Right lung (tissue), 2 donors: ENCODE measurements at regions not wholly inside any gene's neighbourhood (a gene's known extent, or its start where the extent isn't known, plus 50 kb on each side); places are given as distances from the start of the nearest gene placed in this dataset.
"Not testable (repeated sequence)": the region's sequence is repeated elsewhere in the genome, so short reads cannot be mapped to it uniquely, and the experiment has no call there.

Experiments
- DNase-seq, 2 donors: peaks; one replicate each; pipeline ENCODE4 v3.0.0-alpha.2; 2013

DNA sequence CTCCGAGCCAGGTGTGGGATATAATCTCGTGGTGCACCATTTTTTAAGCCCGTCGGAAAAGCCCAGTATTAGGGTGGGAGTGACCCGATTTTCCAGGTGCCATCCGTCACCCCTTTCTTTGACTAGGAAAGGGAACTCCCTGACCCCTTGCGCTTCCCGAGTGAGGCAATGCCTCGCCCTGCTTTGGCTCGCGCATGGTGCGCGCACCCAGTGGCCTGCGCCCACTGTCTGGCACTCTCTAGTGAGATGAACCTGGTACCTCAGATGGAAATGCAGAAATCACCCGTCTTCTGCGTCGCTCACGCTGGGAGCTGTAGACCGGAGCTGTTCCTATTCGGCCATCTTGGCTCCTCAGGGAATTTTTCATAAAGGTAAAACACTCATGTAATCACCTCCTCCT, 63.9 kb downstream of the RWDD3 start:
- not testable (repeated sequence) for DNase-seq

DNA sequence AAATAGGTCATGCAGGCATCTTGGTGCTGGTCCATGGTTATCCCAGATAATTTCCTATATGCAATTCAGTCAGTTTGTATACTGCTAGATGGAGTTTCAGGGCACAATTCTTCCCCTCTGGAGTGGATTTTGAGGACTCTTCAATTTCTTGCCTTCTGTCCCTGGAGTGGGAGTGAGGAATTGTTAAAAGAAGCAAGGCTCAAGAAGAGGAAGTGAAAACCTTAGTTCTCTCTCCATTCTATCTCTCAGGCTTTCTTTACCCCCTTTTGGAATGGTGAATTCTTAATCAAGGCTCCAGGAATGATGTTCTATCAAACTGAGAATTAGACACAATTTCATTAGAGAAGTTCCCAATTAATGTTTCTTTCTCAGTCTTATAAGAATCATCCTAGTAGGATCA, 67.1 kb downstream of the RWDD3 start:
- DNase-seq = no peak

GRCh38 chr1:95301614-95302013, 67.6 kb downstream of the RWDD3 start:
- DNase-seq = no peak

DNA sequence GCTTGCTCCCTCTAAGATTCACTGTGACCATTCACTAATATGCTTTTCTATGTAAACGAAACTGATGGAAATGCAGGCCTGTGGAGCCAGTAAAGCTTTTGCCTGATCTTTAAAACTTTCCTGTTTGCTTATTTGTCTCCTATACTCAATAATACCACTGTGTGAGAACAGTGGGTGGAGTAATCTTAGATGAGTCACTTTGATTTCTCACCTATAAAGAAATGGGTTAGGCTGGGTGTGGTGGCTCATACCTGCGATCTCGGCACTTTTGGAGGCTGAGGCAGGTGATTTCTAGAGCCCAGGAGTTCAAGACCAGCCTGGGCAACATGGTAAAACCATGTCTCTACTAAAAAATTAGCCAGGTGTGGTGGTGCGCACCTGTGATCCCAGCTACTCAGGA, 70.8 kb downstream of the RWDD3 start:
- no peak for DNase-seq

GRCh38 chr1:95308276-95309030, 74.4 kb downstream of the RWDD3 start:
- no peak for DNase-seq

GRCh38 chr1:95309031-95309471, 75.0 kb downstream of the RWDD3 start:
- DNase-seq = peak in 1 of 2 donors; percentile 24

GRCh38 chr1:95311014-95311413, 77.0 kb downstream of the RWDD3 start:
- no peak for DNase-seq

GRCh38 chr1:95311762-95312161, 77.8 kb downstream of the RWDD3 start:
- DNase-seq = no peak

GRCh38 chr1:95312181-95312580, 78.2 kb downstream of the RWDD3 start:
- DNase-seq = no peak

DNA sequence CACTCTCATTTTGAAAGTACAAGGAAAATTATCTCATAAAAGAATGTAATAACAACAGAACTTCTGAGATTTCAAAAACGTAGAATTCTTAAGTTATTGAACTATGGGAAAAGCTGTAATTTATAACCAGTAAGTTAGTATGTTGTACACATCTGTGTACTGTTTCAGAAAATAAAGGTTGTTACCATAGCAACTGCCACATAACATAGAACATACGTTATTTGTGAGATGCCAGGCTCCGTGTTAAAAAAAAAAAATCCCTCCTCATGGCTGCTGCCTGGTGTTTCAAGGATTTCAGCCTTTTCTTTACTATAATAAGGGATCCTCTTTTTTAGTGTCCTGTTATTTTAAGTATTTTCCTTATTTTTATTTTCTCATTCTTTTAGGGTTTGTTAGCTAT, 79.5 kb downstream of the RWDD3 start:
- DNase-seq = no peak

DNA sequence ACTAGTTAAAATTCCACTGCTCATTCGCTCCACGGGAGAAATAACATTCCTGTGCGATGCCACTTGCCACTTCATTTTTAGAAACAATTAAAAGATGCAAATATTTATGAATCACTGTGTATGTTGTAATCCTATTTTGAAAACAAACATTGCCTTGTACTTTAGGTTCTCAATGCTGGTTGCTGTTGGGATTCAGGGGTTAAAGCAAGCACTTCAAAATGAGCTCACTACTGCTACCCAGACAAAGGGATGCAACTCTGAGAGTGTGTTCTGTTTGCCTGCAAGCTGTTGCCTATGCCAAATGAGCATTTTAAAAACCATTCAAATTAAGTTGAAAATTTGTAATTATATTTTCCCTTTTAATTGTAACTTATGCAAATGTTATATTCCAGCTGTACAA, 87.5 kb downstream of the RWDD3 start:
- DNase-seq = no peak

DNA sequence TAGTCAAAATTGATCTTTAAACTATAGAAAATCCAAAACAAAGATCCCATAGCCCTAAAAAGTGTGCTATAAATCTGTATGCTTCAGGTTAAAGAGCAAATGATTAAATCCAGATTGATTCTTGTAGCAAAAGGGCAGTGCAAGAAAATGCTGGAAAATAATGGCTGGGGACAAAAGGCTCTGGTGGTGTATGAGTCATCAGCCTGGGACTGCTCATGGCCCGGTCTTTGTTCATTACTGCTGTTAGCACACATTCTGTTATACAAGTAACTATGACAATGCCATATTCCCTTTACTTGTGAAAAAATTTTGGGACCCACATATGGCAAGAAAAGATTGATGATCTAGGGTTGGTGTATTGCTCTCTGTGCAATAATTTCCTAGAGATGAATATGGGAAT, 89.1 kb downstream of the RWDD3 start:
- DNase-seq = no peak

DNA sequence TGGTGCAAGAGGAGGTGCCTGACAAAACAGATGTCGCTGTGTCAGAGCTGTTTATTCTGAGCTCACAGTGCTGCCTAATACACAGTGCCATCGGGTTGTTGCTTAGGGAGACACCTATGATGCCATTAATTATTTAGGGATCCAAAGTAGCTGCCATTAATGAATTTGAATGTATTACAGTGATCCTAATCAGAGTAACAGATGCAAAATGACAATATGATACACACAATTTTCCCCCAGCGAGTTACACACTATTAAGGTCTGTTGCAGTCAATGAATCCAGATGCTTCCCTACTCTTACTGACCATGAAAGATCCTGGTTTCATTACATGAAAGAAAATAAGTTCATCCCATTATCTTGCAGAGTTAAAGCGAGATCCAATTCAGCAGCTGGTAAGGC, 91.3 kb downstream of the RWDD3 start:
- no peak for DNase-seq

GRCh38 chr1:95326023-95326422, 92.0 kb downstream of the RWDD3 start:
- DNase-seq = no peak

GRCh38 chr1:95332754-95333153, 98.7 kb downstream of the RWDD3 start:
- no peak for DNase-seq

- DNase-seq = no peak
Measured at GRCh38 chr1:95339377-95339776, 105.4 kb downstream of the RWDD3 start.

DNA sequence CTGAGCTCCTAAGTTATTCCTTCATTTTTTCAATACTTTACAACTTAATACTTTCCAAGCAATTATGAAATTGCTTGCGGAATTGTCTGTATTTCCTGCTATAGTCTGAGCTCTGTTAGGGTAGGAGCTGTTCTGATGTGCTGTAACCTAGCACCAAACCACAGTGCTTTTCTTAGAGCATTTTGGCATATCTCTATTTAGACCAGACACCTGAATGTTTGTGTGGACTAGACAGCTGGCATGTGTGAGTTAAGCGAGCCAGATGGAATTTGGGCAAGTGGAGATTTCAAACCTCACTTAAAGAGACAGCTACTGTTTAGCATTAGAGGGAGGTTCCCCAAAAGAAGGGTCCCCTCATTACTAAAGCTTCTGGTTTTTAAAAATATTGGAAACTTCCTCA, 106.1 kb downstream of the RWDD3 start:
- peak in 1 of 2 donors; percentile 11 for DNase-seq

DNA sequence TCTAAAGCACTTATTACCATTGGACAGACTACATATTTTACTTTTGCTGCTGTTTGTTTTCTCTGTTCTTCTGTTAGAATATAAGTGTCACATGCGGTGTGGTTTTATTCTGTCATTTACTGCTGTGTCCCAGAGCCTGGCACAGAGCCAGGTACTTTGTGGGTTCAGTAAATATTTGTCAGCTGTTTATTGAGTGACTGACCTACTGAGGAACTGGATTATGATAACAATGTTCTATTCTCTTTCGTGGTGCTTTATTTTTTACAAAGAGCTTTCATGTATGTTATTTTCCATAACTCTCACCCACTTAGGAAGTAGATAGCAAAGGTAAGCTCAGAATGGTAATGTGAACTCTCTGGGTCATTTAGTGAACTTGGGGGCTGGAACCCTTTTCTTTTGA, 118.8 kb downstream of the RWDD3 start:
- DNase-seq = no peak

- DNase-seq = no peak
Measured at GRCh38 chr1:95353194-95353593, 119.2 kb downstream of the RWDD3 start.

- DNase-seq = no peak
Measured at GRCh38 chr1:95364546-95364945, 130.5 kb downstream of the RWDD3 start.

DNA sequence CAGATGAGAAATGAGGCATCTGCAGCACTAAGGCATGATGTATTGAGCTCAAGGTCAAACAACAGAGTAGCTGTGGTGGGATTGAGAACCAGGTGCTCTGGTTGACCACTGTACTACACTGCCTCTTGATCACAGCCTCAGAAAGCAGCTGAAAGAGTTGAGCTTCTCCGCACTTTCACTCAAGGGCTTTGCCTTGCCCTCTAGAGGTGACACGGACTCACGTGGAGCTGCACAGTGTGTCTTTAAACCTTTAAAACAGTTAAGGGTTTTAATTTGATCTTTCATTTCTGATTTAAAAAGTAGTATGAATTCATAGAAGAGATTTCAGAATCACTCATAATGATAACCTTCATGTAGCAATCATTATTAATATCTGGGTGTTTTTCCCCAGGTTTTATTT, 132.5 kb downstream of the RWDD3 start:
- no peak for DNase-seq

DNA sequence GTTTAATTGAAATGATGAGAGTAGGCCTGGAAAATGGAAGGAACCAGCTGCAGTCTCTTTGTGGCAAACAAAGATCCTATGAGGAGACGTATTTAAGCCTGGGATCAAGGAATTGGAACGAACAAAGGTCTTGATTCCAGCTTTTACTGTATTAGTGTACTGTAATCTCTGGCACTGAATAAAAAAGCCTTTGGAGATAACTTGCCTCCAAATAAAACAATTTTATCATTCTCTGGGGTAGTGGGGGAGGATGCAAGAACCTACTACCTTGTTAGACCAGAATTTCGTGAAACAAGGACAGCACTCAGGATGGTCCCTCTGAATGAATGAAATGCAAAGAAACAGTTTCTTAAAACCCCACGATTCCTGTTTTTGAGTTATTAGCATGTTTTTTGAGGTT, 134.2 kb downstream of the RWDD3 start:
- DNase-seq = no peak

DNA sequence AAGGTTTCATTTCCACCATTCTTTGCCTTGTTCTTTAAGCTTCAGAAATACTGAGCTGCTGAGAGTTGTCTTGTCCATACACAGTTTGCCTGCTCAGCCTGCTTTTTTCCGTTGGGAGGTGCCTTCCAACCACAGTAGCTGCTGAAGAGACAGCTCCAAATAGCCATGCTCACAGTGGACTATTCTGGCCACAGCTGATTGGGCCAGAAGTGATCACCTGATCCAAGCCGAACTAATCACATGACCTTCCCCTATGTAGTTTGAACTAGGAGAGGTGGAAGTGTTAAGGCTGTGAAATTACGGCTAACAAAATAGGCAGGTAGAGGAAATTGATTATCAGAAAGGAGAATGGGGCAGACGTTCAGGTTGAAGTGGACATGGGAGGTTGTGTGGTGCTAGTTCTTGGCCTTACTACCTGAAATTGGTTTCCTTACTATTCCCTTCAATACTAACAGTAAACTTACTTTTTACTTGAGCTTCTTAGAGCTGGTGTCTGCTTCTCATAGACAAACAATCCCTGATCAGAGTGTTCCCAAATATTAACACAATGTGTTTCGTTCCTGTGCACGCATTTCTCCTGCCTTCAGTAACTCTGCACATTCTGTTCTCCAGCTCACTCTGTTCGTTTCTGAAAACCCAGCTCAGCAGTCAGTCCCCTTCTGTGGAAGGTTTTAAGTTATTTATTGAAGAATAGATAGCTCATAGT, 136.1 kb downstream of the RWDD3 start:
- DNase-seq = no peak
